ENCODE measurements at regions not wholly inside any gene's neighbourhood (a gene's known extent, or its start where the extent isn't known, plus 50 kb on each side); places are given as distances from the start of the nearest gene placed in this dataset.

GRCh38 chr4:151462554-151462953 is 53.6 kb downstream of the FHIP1A start:
- no peak overlapping the region for H3K4me2 ChIP-seq (ENCODE audit: control insufficient read depth, insufficient read depth)
- no peak for DNase-seq (ENCODE audit: low read depth, low spot score)
- no peak overlapping the region for H3K27ac ChIP-seq (ENCODE audit: control insufficient read depth, insufficient read depth)
- no peaks in the 10 kb centered on the region for H4K20me1 ChIP-seq (ENCODE audit: control insufficient read depth, insufficient read depth)
- ATAC-seq, result no peak
- intact Hi-C loops (cut with micrococcal nuclease; ENCODE audit: unreplicated experiment) (no loop called here), in situ Hi-C loops (cut with MboI) (no loop called here)
- ChIA-PET POLR2A (no interaction called here), SMC1A (ENCODE audit: uncharacterized antibody, unreplicated experiment) (no interaction called here), RAD21 (ENCODE audit: unreplicated experiment) (no interaction called here), CTCF (no interaction called here)
- no peaks in the 10 kb centered on the region for H3K4me1 ChIP-seq (ENCODE audit: control insufficient read depth, insufficient read depth, low read length)
- no peak overlapping the region for H3K9ac ChIP-seq (ENCODE audit: control insufficient read depth, insufficient read depth, low read length)
- no TSS peak for BruUV-seq (replicated peaks)
- H2AFZ ChIP-seq (ENCODE audit: control insufficient read depth, low read depth, low read length), result no peak overlapping the region
- H3K9me3 ChIP-seq (replicated peaks; ENCODE audit: control insufficient read depth, insufficient read depth, low read length), result no peaks in the 10 kb centered on the region
- no peaks in the 10 kb centered on the region for H3K36me3 ChIP-seq (ENCODE audit: control insufficient read depth in 2 of 2, insufficient read depth in 2 of 2, low read length in 1 of 2)
- H3K79me2 ChIP-seq (ENCODE audit: control insufficient read depth, insufficient read depth, low read length), result no peaks in the 10 kb centered on the region
- WGBS (ENCODE audit: insufficient coverage, insufficient replicate concordance, low lambda C conversion rate, missing lambda C conversion rate), result 25% methylated on average over 1 of the region's 1 CpG
- no peak for FAIRE-seq
- no peaks in the 10 kb centered on the region; a peak in 1 of 4 replicates for H3K27me3 ChIP-seq (replicated peaks in 1 of 2; ENCODE audit: control insufficient read depth in 2 of 2, insufficient read depth in 2 of 2, low read length in 1 of 2)
- no peak overlapping the region for H3K4me3 ChIP-seq
- TF ChIP-seq CHD1 (IDR thresholded peaks at IDR 0.05; ENCODE audit: low read depth, low read length) (no peak), IKZF1 (conservative IDR thresholded peaks at IDR 0.05) (no peak), CBFB (IDR thresholded peaks at IDR 0.05; ENCODE audit: low read depth) (no peak), EZH2 (IDR thresholded peaks at IDR 0.05; ENCODE audit: borderline replicate concordance, control insufficient read depth, low read depth, low read length) (no peak), FOXM1 (IDR thresholded peaks at IDR 0.05; ENCODE audit: low read depth, low read length) (no peak), ZNF592 (IDR thresholded peaks at IDR 0.05) (no peak), MLLT1 (IDR thresholded peaks at IDR 0.05) (no peak), RAD21 (IDR thresholded peaks at IDR 0.05; ENCODE audit: insufficient read depth, low read depth, low read length) (no peak), SUZ12 (IDR thresholded peaks at IDR 0.05; ENCODE audit: unreplicated experiment) (no peak), PRDM15 (CRISPR knock-in tag; IDR thresholded peaks at IDR 0.05) (no peak), MXI1 (IDR thresholded peaks at IDR 0.05; ENCODE audit: low read depth, low read length) (no peak), SUPT20H (IDR thresholded peaks at IDR 0.05; ENCODE audit: borderline replicate concordance, control insufficient read depth, low read depth, low read length) (no peak)
- TF ChIP-seq, protein P1, sequence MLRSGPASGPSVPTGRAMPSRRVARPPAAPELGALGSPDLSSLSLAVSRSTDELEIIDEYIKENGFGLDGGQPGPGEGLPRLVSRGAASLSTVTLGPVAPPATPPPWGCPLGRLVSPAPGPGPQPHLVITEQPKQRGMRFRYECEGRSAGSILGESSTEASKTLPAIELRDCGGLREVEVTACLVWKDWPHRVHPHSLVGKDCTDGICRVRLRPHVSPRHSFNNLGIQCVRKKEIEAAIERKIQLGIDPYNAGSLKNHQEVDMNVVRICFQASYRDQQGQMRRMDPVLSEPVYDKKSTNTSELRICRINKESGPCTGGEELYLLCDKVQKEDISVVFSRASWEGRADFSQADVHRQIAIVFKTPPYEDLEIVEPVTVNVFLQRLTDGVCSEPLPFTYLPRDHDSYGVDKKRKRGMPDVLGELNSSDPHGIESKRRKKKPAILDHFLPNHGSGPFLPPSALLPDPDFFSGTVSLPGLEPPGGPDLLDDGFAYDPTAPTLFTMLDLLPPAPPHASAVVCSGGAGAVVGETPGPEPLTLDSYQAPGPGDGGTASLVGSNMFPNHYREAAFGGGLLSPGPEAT (IDR thresholded peaks at IDR 0.05; ENCODE audit: low read depth), result no peak
